ENCODE measurements at regions not wholly inside any gene's neighbourhood (a gene's known extent, or its start where the extent isn't known, plus 50 kb on each side); places are given as distances from the start of the nearest gene placed in this dataset.

- in situ Hi-C loops (cut with MboI; ENCODE audit: low pct_unique_long_range_greater_than_20kb, low sequenced_read_pairs, unreplicated experiment) = loop anchor here (25.0 kb wide), 1 partner anchor 405 kb away; no protein-coding TSS in a partner anchor
- DNase-seq (ENCODE audit: low spot score) = no peak
- TF ChIP-seq CTCF (IDR thresholded peaks at IDR 0.05; ENCODE audit: extremely low read depth, insufficient read depth, missing control alignments) = no peak
These were observed 93.2 kb downstream of the MSX2 start for GRCh38 chr5:174817610-174818009.

GRCh38 chr5:174816858-174817257 is 92.5 kb downstream of the MSX2 start:
- peak; percentile 16 for TF ChIP-seq CTCF (IDR thresholded peaks at IDR 0.05; ENCODE audit: extremely low read depth, insufficient read depth, missing control alignments)
- DNase-seq (ENCODE audit: low spot score) = no peak
- in situ Hi-C loops (cut with MboI; ENCODE audit: low pct_unique_long_range_greater_than_20kb, low sequenced_read_pairs, unreplicated experiment) = loop anchor here (25.0 kb wide), 1 partner anchor 405 kb away; no protein-coding TSS in a partner anchor

- in situ Hi-C loops (cut with MboI; ENCODE audit: low pct_unique_long_range_greater_than_20kb, low sequenced_read_pairs, unreplicated experiment) = loop anchor here (25.0 kb wide), 1 partner anchor 399 kb away; no protein-coding TSS in a partner anchor
- TF ChIP-seq CTCF (IDR thresholded peaks at IDR 0.05; ENCODE audit: extremely low read depth, insufficient read depth, missing control alignments) = no peak
- DNase-seq (ENCODE audit: low spot score) = no peak
These were observed 87.1 kb downstream of the MSX2 start for GRCh38 chr5:174811438-174811837.

- TF ChIP-seq CTCF (IDR thresholded peaks at IDR 0.05; ENCODE audit: extremely low read depth, insufficient read depth, missing control alignments) = no peak
- in situ Hi-C loops (cut with MboI; ENCODE audit: low pct_unique_long_range_greater_than_20kb, low sequenced_read_pairs, unreplicated experiment) = loop anchor here (25.0 kb wide), 1 partner anchor 398 kb away; no protein-coding TSS in a partner anchor
These were observed 86.4 kb downstream of the MSX2 start for GRCh38 chr5:174810796-174811195.

GRCh38 chr5:174807471-174807870 is 83.1 kb downstream of the MSX2 start:
- no peak for TF ChIP-seq CTCF (IDR thresholded peaks at IDR 0.05; ENCODE audit: extremely low read depth, insufficient read depth, missing control alignments)
- DNase-seq (ENCODE audit: low spot score) = no peak
- in situ Hi-C loops (cut with MboI; ENCODE audit: low pct_unique_long_range_greater_than_20kb, low sequenced_read_pairs, unreplicated experiment) = loop anchor here (25.0 kb wide), 1 partner anchor 395 kb away; no protein-coding TSS in a partner anchor

More at GRCh38 chr5:174810796-174811195, 86.4 kb downstream of the MSX2 start:
- no peak for DNase-seq (ENCODE audit: low spot score)

GRCh38 chr5:174806729-174807128 is 82.3 kb downstream of the MSX2 start:
- in situ Hi-C loops (cut with MboI; ENCODE audit: low pct_unique_long_range_greater_than_20kb, low sequenced_read_pairs, unreplicated experiment) = loop anchor here (25.0 kb wide), 1 partner anchor 394 kb away; no protein-coding TSS in a partner anchor
- DNase-seq (ENCODE audit: low spot score) = no peak
- TF ChIP-seq CTCF (IDR thresholded peaks at IDR 0.05; ENCODE audit: extremely low read depth, insufficient read depth, missing control alignments) = no peak
